NCI-H1105 (cell line): ENCODE measurements at regions not wholly inside any gene's neighbourhood (a gene's known extent, or its start where the extent isn't known, plus 50 kb on each side); places are given as distances from the start of the nearest gene placed in this dataset.
"Not testable (repeated sequence)": the region's sequence is repeated elsewhere in the genome, so short reads cannot be mapped to it uniquely, and the experiment has no call there.

Source experiments
- DNase-seq: peaks from one replicate; lab custom pipeline; 2025; lab: John Stamatoyannopoulos, UW

DNA sequence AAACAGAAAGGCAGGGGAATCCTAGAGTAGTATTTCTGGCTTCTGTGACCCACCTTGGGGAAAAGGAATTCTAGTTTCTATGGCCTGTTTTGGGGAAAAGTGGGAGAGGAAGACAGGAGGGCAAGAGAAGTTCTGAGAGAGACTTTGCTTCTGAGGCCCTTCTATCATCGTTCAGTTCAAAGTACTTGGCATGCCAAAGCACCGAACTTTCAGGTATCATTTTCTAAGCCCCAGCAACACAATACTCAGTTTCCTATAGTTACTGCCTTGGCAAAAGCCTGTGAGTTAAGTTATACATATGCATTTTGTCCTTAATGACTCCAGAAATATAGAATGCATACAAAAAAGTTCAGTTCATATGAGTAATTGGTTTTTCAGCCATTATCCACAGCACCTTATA lies 74.1 kb upstream of the CHD2 start:
- DNase-seq: no peak

DNA sequence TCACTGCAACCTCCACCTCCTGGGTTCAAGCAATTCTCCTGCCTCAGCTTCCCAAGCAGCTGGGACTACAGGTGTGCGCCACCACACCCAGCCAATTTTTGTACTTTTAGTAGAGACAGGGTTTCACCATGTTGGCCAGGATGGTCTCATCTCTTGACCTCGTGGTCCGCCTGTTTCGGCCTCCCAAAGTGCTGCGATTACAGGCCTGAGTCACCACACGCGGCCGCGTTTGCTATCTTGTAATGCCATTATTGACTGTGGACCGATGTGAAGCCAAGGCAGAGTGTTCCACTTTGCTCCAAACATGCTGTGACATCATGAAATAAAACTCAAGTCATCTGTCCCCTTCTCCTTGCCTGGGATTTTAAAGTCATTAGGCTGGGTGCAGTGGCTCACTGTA lies 72.1 kb upstream of the CHD2 start:
- not testable (repeated sequence) for DNase-seq

DNA sequence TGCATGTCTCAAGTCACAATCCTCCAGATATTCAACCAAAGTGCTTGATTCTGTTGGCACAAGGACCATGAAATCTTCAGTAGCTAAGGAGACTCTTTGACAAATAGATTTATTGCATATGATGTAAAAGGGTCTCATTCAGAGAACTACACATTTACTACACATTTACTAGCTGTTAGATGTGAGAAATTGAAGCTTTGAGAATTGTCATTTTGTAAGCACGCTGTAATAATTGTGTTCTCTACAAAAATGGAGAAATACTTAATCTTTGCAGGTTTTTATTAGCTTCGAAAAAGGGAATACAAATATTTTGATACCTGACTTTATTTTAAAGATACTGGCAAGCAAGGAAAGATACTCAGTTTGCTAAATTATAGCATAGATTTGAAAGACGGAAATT lies 70.2 kb upstream of the CHD2 start:
- DNase-seq: no peak

DNA sequence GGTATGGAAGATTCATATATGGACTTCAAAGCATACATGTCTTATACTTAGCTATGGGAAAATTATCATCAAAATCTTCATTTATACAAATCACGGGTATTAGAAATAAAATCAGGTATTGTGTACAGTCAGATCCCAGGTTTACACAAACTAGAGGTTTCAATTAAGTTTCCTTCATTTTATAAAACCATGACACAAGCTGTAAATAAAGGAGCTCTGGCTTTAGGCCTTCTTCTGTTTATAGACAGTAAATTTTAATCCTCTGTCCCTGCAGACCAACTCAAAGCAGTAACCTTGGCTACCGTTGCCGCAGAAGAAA lies 68.8 kb upstream of the CHD2 start:
- no peak for DNase-seq

DNA sequence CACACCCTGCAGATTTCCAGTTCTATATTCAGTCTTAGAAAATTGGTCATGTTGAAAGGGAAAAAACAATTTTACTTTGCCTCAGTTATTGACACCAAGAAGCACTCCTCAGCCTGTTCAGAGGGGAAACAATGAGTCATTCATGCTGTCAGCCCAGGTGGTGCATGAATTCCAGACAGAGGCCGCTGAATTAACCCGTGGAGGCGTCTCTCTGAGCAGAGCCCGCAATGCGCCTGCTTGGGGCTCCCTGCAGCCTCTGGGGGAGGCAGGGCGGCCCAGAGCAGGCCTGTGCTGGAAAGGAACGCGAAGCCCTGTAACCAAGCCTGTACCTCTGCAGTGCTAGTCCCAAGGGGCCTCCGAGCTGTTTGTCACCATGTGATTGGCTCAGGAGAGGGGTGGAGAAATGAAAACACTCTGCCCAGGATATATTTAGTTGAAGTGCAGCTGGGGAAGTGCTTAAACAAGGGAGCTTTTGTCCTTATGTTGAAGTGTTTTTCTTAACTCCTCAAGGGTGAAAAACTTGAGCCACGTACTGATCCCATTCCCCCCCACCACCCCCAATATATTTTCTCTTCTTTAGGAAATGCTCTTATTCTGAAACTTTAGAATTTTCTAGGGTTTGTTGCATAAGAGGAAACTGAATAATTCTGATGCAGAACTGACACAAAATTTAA lies 68.3 kb upstream of the CHD2 start:
- peak; percentile 90 for DNase-seq

DNA sequence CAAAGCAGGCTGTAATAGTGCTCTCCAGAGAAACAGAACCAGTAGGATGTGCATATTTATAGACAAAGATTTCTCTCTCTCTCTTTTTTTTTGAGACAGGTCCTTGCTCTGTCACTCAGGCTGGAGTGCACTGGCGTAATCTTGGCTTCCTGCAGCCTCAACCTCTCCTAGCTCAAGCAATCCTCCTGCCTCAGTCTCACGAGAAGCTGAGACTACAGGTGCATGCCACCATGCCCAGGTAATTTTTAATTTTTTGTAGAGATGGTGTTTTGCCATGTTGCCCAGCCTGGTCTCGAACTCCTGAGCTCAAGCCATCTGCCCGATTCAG lies 67.1 kb upstream of the CHD2 start:
- no peak for DNase-seq

DNA sequence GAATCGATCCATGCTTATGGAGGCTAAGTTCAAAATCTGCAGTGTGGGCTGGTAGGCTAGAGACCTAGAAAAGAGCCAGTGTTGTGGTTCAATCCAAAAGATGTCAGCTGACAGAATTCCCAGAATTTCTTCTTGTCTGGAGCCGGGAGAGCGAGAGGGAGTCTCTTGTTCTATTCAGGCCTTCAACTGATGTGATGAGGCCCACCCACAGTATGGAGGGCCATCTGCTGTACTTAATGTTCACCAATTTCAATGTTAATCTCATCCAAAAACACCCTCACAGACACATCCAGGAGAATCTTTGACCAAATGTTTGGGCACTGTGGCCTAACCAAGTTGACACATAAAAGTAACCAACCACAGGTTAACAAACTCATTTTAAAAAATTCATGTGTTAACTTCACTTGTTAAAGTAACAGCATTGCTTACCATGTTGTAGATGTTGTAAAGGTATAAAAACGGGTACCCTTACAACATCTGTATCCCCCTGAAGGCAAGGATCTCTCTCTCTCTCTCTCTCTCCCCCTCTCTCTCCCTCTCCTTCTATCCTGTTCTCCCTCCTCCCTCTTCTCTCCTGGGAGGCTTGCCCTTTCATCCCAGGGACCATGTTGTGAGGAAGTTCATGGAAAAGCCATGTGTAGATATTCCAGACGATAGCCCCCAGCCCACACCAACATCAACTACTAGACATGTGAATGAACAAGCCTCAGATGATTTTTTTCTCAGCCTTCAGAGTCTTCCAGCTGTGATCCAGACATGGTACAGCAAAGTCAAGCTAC lies 66.4 kb upstream of the CHD2 start:
- no peak for DNase-seq

DNA sequence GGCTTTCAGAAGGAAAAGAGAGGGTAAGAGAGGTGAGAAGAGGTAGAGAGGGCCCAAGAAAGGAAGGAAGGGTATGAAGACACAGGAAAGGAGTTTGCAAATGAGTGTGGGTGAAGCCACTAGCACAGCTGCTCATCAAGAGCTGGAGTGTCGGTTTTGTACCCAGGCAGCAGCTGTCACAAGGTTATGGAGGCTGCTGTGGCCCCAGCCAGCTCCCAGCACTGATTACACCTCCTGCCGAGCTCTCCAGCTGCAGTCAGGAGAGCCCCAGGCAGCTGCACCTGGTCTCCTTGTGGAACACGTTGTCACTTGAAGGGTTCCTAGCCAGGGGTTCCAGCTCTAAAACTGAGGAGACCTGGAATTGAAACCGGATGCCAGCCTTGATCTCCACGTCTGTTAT lies 60.4 kb upstream of the CHD2 start:
- DNase-seq: peak; percentile 36

DNA sequence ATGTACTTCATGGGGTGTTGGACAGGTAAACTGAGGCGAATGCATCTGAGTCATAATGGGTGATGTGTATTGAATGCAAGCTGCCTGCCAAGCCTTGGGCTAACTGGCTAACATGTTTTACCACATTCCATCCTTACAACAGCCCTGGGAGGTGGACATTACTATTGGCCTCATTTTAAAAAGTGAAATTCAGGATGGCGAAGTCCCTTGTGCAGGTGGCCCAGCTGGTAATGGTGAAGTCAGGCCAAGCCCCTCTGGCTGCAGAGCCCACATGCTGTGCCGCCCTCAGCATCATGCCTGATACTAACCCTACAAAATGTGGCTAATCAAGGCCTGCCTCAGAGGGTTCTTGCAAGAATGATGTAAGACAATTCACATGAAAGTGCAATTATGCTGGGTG lies 60.0 kb upstream of the CHD2 start:
- DNase-seq: no peak

DNA sequence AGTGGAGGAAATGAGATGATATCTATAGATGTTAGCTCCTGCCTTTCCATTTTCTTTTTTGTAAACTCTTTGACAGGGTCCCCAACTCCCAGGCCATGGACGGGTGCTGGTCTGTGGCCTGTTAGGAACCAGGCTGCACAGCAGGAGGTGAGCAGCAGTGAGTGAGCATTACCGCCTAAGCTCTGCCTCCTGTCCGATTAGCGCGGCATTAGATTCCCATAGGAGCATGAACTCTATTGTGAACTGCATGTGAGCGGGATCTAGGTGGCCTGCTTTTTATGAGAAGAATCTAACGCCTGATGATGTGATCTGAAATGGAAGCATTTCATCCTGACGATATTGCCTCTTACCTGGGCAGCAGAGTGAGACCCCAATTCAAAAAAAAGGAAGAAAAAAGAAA lies 56.8 kb upstream of the CHD2 start:
- no peak for DNase-seq

DNA sequence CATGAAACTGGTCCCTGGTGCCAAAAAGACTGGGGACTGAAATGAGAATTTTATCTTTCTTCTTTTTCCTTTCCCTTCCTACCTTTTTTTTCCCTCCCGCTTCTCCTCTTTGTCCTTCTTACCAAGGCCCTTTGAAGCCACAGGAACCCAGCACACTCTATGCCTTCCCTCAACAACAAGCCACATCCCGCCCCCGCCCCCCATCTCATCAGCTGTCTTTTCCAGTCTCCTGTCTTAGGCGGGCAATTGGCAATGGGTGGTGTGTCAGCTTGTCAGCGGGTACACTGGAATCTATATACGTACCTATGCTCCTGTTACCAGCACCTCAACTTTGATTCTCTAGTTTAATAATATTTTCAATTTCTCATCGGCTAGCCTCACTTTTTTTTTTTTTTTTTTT lies 56.3 kb upstream of the CHD2 start:
- no peak for DNase-seq

DNA sequence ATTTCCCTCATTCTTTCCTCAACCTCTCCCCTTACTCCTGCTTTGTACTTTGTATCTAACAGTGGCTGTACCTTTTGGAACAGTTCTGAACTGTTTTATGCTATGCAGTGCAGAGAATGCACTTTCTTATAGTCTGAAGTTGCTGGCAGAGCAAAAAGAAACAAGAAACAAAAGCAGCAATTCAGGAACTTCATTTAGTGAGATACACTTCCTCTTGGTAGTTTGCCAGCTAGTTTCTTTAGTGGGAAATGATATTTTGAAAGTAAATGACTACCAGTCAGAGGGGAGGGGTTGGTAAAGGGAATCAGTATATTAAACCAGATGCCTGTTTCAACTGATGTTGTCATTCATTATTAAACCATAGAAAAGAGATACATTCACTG lies 55.0 kb upstream of the CHD2 start:
- no peak for DNase-seq

DNA sequence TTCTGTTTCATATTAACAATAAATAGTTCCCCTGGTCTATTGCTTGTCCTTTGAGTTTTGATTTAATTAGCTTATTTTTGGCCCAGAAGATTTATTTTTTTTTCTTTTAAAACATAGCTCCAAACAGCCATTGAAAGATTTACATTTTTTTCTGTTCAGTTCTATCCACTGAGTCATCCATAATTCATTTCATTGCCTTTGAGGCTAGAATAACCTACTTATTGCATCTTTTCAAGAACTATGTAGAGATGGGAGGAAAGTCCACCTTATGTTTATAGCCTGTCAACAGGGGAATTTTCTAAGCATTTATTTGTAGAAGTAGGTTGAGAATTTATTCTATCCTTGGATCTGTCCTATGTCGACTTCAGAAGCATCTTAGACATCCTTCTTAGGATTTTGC lies 53.4 kb upstream of the CHD2 start:
- DNase-seq: no peak

DNA sequence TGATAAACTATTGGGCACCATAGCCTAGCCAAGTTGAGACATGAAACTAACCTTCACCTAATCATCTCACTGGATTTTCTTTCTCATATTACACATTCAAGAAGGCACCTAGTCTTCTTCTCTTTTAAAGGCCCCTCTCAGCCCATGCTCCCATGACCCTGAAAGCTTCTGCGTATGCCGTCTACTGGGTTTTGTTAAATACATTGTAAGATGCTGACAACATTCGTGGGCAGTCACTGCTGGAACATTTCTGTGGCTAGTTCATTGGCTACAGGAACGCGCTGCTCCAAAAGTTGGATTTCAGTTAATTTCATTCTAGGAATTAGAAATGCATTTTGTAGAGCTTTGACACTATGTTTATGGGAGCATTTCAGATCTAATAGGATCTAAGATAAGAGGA lies 52.3 kb upstream of the CHD2 start:
- DNase-seq: no peak

DNA sequence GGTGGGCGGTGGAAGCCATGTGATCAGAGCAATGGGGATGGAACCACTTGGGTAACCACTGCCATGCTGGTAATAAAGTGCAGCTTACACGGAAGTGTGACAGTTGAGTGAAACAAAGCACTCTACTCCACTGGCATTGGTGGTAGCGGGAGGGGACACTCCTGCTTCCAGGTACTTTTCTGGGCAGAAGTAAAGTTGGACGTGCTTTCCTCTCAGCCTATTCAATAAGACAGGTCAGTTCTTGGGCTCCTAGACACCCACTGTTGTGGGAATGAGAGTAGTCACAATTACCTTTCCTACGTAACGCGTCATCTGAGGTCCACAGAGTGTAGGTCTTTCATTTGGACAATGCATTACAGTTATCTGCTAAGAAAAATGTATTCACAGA lies 51.7 kb upstream of the CHD2 start:
- DNase-seq: no peak

DNA sequence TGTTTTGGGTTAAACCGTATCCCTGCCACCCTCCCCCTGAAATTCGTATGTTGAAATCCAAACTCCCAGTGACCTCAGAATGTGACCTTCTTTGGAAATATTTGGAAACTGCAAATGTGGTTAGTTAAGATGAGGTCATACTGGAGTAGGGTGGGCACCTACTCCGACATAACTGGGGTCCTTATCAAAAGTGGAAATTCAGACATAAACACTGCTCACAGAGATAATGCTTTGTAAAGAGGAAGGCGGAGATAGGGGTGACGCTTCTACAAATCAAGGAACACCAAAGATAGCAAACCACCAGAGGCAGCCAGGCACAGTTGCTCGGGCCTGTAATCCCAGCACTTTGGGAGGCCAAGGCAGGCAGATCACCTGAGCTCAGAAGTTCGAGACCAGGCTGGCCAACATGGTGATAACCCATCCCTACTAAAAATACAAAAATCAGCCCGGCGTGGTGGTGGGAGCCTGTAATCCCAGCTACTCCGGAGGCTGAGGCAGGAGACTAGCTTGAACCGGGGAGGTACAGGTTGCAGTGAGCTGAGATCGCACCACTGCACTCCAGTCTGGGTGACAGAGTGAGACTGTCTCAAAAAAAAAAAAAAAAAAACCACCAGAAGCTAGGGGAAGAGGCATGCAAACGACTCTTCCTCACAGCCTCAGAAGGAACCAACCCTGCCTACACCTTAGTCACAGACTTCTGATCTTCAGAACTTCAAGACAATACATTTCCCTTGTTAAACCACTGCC lies 51.1 kb upstream of the CHD2 start:
- no peak for DNase-seq

DNA sequence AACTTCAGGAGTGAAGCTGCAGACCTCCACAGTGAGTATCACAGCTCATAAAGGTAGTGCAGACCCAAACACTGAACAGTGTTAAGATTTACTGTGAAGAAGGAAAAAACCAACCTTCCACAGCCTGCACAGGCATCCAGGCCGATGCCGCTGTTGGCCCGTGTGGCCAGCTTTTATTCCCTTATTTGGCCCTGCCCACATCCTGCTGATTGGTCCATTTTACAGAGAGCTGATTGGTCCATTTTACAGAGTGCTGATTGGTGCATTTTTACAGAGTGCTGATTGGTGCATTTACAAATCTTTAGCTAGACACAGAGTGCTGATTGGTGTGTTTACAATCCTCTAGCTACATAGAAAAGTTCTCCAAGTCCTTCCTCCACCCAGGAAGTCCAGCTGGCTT lies 49.9 kb upstream of the CHD2 start:
- not testable (repeated sequence) for DNase-seq
